ENCODE measurements at regions not wholly inside any gene's neighbourhood (a gene's known extent, or its start where the extent isn't known, plus 50 kb on each side); places are given as distances from the start of the nearest gene placed in this dataset.

DNA sequence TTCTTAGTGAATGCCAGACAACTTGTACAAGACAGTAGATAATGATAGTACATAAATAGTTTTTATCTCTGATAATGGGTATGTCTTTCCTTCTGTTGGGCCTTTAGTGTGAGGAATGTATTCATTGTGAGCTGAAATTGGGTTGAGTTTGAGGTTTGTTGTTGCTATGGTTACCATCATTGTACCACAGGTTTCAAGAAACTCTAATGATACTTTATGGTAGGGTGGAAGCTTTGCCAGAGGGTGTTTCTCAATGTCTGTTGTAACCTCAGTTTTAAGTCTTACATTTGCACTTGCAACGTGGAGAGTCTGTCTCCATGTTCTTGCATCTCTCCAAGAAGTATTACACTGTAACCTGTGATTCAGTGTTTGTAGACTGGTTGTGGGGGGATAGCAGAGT lies 1550.1 kb downstream of the MAT2B start:
- no peak for DNase-seq
- intact Hi-C loops (cut with DNase I): no loop called here
- Histone ChIP-seq H3K4me1 (no peaks in the 10 kb centered on the region), H3K27ac (no peak overlapping the region), H3K27me3 (no peaks in the 10 kb centered on the region), H3K4me3 (replicated peaks in 1 of 3) (no peak overlapping the region), H3K9me3 (no peaks in the 10 kb centered on the region), H3K36me3 (no peaks in the 10 kb centered on the region)
- 67 to 81% methylated on average over 1 of the region's 1 CpG for WGBS, 2 donors
- TF ChIP-seq, protein P1, sequence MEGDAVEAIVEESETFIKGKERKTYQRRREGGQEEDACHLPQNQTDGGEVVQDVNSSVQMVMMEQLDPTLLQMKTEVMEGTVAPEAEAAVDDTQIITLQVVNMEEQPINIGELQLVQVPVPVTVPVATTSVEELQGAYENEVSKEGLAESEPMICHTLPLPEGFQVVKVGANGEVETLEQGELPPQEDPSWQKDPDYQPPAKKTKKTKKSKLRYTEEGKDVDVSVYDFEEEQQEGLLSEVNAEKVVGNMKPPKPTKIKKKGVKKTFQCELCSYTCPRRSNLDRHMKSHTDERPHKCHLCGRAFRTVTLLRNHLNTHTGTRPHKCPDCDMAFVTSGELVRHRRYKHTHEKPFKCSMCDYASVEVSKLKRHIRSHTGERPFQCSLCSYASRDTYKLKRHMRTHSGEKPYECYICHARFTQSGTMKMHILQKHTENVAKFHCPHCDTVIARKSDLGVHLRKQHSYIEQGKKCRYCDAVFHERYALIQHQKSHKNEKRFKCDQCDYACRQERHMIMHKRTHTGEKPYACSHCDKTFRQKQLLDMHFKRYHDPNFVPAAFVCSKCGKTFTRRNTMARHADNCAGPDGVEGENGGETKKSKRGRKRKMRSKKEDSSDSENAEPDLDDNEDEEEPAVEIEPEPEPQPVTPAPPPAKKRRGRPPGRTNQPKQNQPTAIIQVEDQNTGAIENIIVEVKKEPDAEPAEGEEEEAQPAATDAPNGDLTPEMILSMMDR (IDR thresholded peaks at IDR 0.05): no peak
- no peak for TF ChIP-seq POLR2A (IDR thresholded peaks at IDR 0.05)

DNA sequence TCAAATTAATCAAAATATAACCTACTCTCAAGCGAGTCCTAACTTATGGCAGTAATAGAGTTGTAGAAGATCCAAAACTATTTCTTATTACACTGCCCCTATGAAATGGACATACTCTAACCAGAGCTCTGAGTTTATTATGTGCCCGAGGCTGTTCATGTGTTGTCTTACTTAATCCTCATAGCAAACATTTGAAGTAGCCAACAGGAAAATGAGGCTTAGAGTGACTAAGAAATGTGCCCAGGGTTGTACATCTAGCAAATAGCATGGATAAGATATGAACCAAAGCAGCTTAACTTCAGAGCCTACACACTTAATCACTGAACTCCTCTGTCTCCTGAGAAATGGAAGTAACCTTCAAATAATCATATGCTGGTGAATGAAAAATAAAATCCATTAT lies 1551.7 kb downstream of the MAT2B start:
- intact Hi-C loops (cut with DNase I): no loop called here
- Histone ChIP-seq H3K9me3 (no peaks in the 10 kb centered on the region), H3K36me3 (no peaks in the 10 kb centered on the region), H3K27ac (no peak overlapping the region), H3K4me1 (no peaks in the 10 kb centered on the region), H3K4me3 (replicated peaks in 1 of 3) (no peak overlapping the region), H3K27me3 (no peaks in the 10 kb centered on the region)
- no peak for DNase-seq
- TF ChIP-seq, protein P1 (IDR thresholded peaks at IDR 0.05): no peak
- TF ChIP-seq POLR2A (IDR thresholded peaks at IDR 0.05): no peak
- 76 to 77% methylated on average over 2 of the region's 2 CpGs for WGBS, 2 donors

DNA sequence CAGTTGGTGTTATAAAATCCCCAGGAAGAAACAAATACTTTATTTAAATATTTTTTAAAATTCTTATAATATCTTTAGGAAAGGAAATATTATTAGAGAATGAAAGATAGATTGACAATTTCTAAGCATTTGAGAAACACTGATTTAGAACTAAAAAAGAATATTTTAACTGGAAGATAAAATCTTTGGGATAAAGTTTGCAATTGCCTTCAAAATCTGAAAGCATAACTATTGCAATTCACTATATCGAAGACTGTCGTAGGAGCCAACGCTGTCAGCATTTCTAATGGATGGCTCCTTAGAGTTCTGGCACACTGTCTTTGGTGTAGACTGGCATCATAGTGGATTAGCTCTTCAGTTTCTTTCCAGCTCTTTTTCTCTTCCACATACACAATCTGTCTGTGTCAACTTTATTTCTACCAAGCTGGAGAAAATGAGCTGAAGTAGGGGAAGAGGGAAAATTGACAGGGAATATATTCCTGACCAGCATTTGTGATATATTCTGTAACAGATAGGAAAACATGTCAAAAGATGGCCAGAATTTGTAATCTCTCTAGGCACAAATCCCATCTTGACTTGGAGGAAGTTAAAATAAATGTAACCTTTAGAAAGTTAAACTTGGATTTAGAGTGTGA lies 1561.4 kb downstream of the MAT2B start:
- 93% methylated on average over 3 of the region's 3 CpGs for WGBS, 2 donors
- Histone ChIP-seq H3K4me3 (replicated peaks in 1 of 3) (no peak overlapping the region), H3K27ac (no peak overlapping the region), H3K9me3 (no peaks in the 10 kb centered on the region), H3K27me3 (no peaks in the 10 kb centered on the region), H3K36me3 (no peaks in the 10 kb centered on the region), H3K4me1 (no peaks in the 10 kb centered on the region)
- TF ChIP-seq, protein P1 (IDR thresholded peaks at IDR 0.05): no peak
- TF ChIP-seq POLR2A (IDR thresholded peaks at IDR 0.05): no peak
- intact Hi-C loops (cut with DNase I): no loop called here
- DNase-seq: no peak

DNA sequence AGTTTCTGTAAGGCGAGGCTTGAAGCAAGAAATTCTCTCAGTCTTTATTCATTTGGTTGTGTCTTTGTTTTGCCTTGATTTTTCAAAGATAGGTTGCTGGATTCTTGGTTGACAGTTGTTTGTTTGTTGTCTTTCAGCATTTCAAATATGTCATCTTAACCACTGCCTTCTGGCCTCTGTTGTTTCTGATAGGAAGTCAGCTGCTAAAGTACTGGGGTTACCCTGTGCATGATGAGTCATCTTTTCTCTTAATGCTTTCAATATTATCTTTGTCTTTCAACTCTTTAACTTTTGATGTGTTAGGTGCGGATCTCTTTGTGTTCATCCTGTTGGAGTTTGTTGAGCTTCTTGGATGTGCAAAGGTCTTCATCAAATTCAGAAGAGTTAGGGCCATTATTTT lies 1571.3 kb downstream of the MAT2B start:
- intact Hi-C loops (cut with DNase I): no loop called here
- H3K4me3 ChIP-seq (replicated peaks in 1 of 3): no peak overlapping the region
- no peaks in the 10 kb centered on the region for H3K36me3 ChIP-seq
- no peak overlapping the region for H3K27ac ChIP-seq
- H3K27me3 ChIP-seq: no peaks in the 10 kb centered on the region
- TF ChIP-seq, protein P1 (IDR thresholded peaks at IDR 0.05): no peak
- TF ChIP-seq POLR2A (IDR thresholded peaks at IDR 0.05): no peak
- no peak for DNase-seq
- 63 to 88% methylated on average over 2 of the region's 2 CpGs for WGBS, 2 donors
- no peaks in the 10 kb centered on the region for H3K9me3 ChIP-seq
- H3K4me1 ChIP-seq: no peaks in the 10 kb centered on the region

DNA sequence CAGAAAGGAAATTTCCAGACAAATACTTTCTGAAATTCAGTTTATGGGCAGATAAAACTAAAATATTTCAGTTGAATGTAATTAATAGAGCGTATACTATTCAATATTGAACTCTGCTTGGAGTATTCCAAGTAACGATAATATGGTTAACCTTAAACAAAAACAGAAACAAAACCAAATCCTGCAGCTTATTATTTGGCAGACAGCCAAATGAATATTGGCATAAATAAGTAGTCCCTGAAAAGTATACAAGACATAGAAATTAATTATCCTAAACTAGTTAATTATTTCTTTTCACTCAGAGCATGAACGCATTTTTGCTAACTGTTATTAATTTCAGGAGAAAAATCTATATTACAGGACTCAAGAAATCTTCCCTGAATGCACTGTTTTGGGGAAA lies 1574.0 kb downstream of the MAT2B start:
- no peaks in the 10 kb centered on the region for H3K4me1 ChIP-seq
- 60 to 80% methylated on average over 3 of the region's 3 CpGs for WGBS, 2 donors
- no peaks in the 10 kb centered on the region for H3K36me3 ChIP-seq
- H3K27me3 ChIP-seq: no peaks in the 10 kb centered on the region
- intact Hi-C loops (cut with DNase I): no loop called here
- no peaks in the 10 kb centered on the region for H3K9me3 ChIP-seq
- DNase-seq: no peak
- H3K4me3 ChIP-seq (replicated peaks in 1 of 3): no peak overlapping the region
- no peak for TF ChIP-seq POLR2A (IDR thresholded peaks at IDR 0.05)
- TF ChIP-seq, protein P1 (IDR thresholded peaks at IDR 0.05): no peak
- H3K27ac ChIP-seq: no peak overlapping the region

All from thyroid gland (tissue), 4 donors.